CD4-positive, alpha-beta T cell (primary cell): ENCODE measurements at regions not wholly inside any gene's neighbourhood (a gene's known extent, or its start where the extent isn't known, plus 50 kb on each side); places are given as distances from the start of the nearest gene placed in this dataset.

Source experiments
- ATAC-seq: fragments of 200-7000 bp; cut with Tn5 transposase; one replicate; pipeline ENCODE4 v1.10.0; 2022; ENCODE audit warnings: mild to moderate bottlenecking; ENCODE audit not compliant: poor library complexity
- CTCF ChIA-PET: fragments of 350-600 bp; sonication (Branson Sonifier 250); formaldehyde crosslinking; loops from one replicate; lab custom pipeline; 2021; ENCODE audit warnings: antibody characterized with exemption, inconsistent platforms; lab: Charles Lee
- POLR2A ChIA-PET: fragments of 350-600 bp; sonication (Branson Sonifier 250); formaldehyde crosslinking; loops from one replicate; lab custom pipeline; 2021; ENCODE audit warnings: antibody characterized with exemption, inconsistent platforms; lab: Charles Lee
- DNase-seq, 14 experiments: peaks; one replicate each; pipeline ENCODE4 v3.0.0-alpha.2; 2013 to 2020; ENCODE audit warnings: mixed read lengths in 2 of 14
- H3K27ac ChIP-seq, 2 donors: one replicate each; pipeline versions ENCODE4 v1.5.1 to v1.7.0; 2013; ENCODE audit warnings: low read length in 2 of 2, low read depth in 1 of 2, mild to moderate bottlenecking in 1 of 2
- H3K27me3 ChIP-seq, 2 experiments: 1 replicate in 1 of 2; 2 replicates in 1 of 2; pipeline versions ENCODE4 v1.6.1 to v1.7.0; 2013; ENCODE audit warnings: low read length in 2 of 2, control low read depth in 1 of 2, mild to moderate bottlenecking in 1 of 2, moderate library complexity in 1 of 2; ENCODE audit not compliant: insufficient read depth in 2 of 2, control insufficient read depth in 1 of 2
- H3K36me3 ChIP-seq: one replicate; pipeline ENCODE4 v1.6.1; 2013; ENCODE audit warnings: low read length, control low read depth; ENCODE audit not compliant: insufficient read depth
- H3K4me1 ChIP-seq: one replicate; pipeline ENCODE4 v1.6.1; 2013; ENCODE audit warnings: low read length, control low read depth; ENCODE audit not compliant: insufficient read depth
- H3K4me3 ChIP-seq: one replicate; pipeline ENCODE4 v1.5.1; 2013; ENCODE audit warnings: mild to moderate bottlenecking, low read length, moderate library complexity
- H3K9me3 ChIP-seq, 2 experiments: 1 replicate in 1 of 2; 2 replicates in 1 of 2; pipeline versions ENCODE4 v1.6.1 to v1.7.0; 2013; ENCODE audit warnings: low read length in 2 of 2, mild to moderate bottlenecking in 2 of 2, control low read depth in 1 of 2, moderate library complexity in 1 of 2; ENCODE audit not compliant: control insufficient read depth in 1 of 2, insufficient read depth in 1 of 2
- H3K27ac Mint-ChIP-seq: one replicate; pipeline ENCODE4 v1.8.0; 2020; ENCODE audit warnings: mixed read lengths
- H3K27me3 Mint-ChIP-seq: one replicate; pipeline ENCODE4 v1.8.0; 2021; ENCODE audit warnings: mixed read lengths
- H3K36me3 Mint-ChIP-seq: one replicate; pipeline ENCODE4 v1.8.0; 2021; ENCODE audit warnings: low read depth, mixed read lengths
- H3K4me1 Mint-ChIP-seq: one replicate; pipeline ENCODE4 v1.8.0; 2021; ENCODE audit warnings: low read depth, mixed read lengths
- H3K4me3 Mint-ChIP-seq: one replicate; pipeline ENCODE4 v1.8.0; 2020; ENCODE audit warnings: mild to moderate bottlenecking, mixed read lengths
- H3K9me3 Mint-ChIP-seq: one replicate; pipeline ENCODE4 v1.8.0; 2020; ENCODE audit warnings: mixed read lengths
- intact Hi-C, 2 experiments: fragments of 100-400 bp; cut with DNase I in 1 of 2; cut with micrococcal nuclease in 1 of 2; formaldehyde crosslinking; loops; one replicate each; pipeline versions ENCODE4 v1.15.1 to v1.9.0; 2023 to 2025; cut with DNase I, micrococcal nuclease
- TF ChIP-seq, protein P1 (sequence below): fragments of 200-600 bp; IDR thresholded peaks from one replicate; pipeline ENCODE4 v1.8.0; 2022; ENCODE audit warnings: antibody characterized with exemption, mild to moderate bottlenecking

DNA sequence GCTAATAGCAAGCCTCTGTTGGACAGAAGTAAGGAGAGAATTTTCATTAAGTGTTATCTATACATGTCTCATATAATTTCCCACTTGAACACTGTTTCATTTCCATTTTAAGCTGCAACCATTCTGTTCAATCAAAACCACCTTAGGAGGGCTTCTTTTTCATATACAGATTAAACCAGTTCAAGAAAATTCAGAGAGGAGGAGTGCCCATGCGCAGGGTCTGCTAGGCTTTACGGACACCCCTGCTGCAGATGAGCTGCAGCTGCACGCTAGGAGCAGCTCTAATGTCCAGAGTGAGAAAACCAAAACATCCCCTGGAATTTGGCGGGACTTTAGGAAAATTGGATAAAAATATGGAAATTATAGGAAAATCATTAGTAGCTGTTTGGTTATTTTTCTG is 541.0 kb downstream of the SPRY1 start:
- Histone ChIP-seq H3K27ac (no peak overlapping the region), H3K36me3 (no peaks in the 10 kb centered on the region), H3K27me3 (no peaks in the 10 kb centered on the region), H3K9me3 (peaks cover 0 to 5% of the 10 kb centered on the region in 2 experiments), H3K4me1 (no peaks in the 10 kb centered on the region), H3K4me3 (no peak overlapping the region)
- no peaks in the 10 kb centered on the region for H3K9me3 Mint-ChIP-seq
- DNase-seq, result no peak
- no peak for ATAC-seq
- H3K27ac Mint-ChIP-seq, result no peak overlapping the region
- CTCF ChIA-PET, result no interaction called here
- no peaks in the 10 kb centered on the region for H3K27me3 Mint-ChIP-seq
- H3K4me1 Mint-ChIP-seq, result no peaks in the 10 kb centered on the region
- TF ChIP-seq, protein P1, sequence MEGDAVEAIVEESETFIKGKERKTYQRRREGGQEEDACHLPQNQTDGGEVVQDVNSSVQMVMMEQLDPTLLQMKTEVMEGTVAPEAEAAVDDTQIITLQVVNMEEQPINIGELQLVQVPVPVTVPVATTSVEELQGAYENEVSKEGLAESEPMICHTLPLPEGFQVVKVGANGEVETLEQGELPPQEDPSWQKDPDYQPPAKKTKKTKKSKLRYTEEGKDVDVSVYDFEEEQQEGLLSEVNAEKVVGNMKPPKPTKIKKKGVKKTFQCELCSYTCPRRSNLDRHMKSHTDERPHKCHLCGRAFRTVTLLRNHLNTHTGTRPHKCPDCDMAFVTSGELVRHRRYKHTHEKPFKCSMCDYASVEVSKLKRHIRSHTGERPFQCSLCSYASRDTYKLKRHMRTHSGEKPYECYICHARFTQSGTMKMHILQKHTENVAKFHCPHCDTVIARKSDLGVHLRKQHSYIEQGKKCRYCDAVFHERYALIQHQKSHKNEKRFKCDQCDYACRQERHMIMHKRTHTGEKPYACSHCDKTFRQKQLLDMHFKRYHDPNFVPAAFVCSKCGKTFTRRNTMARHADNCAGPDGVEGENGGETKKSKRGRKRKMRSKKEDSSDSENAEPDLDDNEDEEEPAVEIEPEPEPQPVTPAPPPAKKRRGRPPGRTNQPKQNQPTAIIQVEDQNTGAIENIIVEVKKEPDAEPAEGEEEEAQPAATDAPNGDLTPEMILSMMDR, result no peak
- POLR2A ChIA-PET, result no interaction called here
- no peak overlapping the region for H3K4me3 Mint-ChIP-seq
- H3K36me3 Mint-ChIP-seq, result no peaks in the 10 kb centered on the region
- intact Hi-C loops, result no loop called here

DNA sequence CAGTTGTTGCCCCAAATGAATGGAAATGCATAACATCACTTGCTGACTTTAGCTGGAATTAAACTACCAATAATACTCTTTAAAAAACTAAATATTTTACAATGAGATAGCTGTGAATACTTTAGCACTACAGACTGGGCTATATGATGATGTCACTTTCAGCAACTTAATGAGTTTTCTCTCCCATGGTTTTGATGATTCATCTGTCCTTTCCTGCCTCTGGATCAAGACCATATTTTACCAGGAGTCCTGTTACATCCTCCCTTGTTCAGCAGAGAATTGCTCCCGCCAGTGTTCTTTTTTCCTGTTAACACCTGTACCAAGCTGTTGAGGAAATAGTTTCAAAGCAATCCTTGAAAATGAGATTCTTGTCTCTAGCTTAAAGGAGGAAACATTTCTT is 543.0 kb downstream of the SPRY1 start:
- Histone ChIP-seq H3K27ac (no peak overlapping the region), H3K36me3 (no peaks in the 10 kb centered on the region), H3K9me3 (peaks cover 0 to 8% of the 10 kb centered on the region in 2 experiments), H3K27me3 (no peaks in the 10 kb centered on the region), H3K4me1 (no peaks in the 10 kb centered on the region), H3K4me3 (no peak overlapping the region)
- POLR2A ChIA-PET, result no interaction called here
- no peaks in the 10 kb centered on the region for H3K4me1 Mint-ChIP-seq
- ATAC-seq, result no peak
- H3K36me3 Mint-ChIP-seq, result no peaks in the 10 kb centered on the region
- no peaks in the 10 kb centered on the region for H3K27me3 Mint-ChIP-seq
- intact Hi-C loops, result no loop called here
- no peaks in the 10 kb centered on the region for H3K9me3 Mint-ChIP-seq
- H3K4me3 Mint-ChIP-seq, result no peak overlapping the region
- H3K27ac Mint-ChIP-seq, result no peak overlapping the region
- DNase-seq, result no peak
- CTCF ChIA-PET, result no interaction called here
- TF ChIP-seq, protein P1, result no peak

DNA sequence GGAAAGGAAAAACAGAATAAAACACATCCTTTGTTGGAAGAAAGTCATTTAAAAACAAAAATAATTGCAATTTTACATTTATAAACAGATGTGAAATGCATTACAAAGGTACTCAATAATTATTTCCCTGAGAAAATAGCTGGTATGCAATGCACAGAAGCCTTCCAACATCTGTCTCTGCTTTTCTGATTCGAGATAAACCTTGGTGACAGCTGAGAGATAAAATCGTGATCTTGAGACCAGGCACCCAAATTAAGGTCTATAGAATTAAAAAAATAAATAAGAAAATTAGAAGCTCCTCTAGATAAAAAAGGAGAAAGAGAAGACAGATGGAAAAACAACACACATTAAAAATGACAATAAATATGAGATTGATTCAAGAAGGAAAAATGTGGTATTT is 544.0 kb downstream of the SPRY1 start:
- Mint-ChIP-seq H3K4me3 (no peak overlapping the region), H3K9me3 (no peaks in the 10 kb centered on the region), H3K36me3 (no peaks in the 10 kb centered on the region), H3K27me3 (no peaks in the 10 kb centered on the region), H3K27ac (no peak overlapping the region), H3K4me1 (no peaks in the 10 kb centered on the region)
- H3K4me3 ChIP-seq, result no peak overlapping the region
- intact Hi-C loops, result no loop called here
- DNase-seq (no peak), ATAC-seq (no peak)
- no peak overlapping the region for H3K27ac ChIP-seq
- no peaks in the 10 kb centered on the region for H3K27me3 ChIP-seq
- H3K4me1 ChIP-seq, result no peaks in the 10 kb centered on the region
- TF ChIP-seq, protein P1, result no peak
- POLR2A ChIA-PET, result no interaction called here
- CTCF ChIA-PET, result no interaction called here
- H3K9me3 ChIP-seq, result peaks cover 0 to 8% of the 10 kb centered on the region in 2 experiments
- H3K36me3 ChIP-seq, result no peaks in the 10 kb centered on the region
